GM19468 (cell line): ENCODE measurements at regions not wholly inside any gene's neighbourhood (a gene's known extent, or its start where the extent isn't known, plus 50 kb on each side); places are given as distances from the start of the nearest gene placed in this dataset.

Source experiments
- ATAC-seq: cut with Tn5 transposase; IDR thresholded peaks from one replicate; pipeline ENCODE4 v1.9.1; 2021; ENCODE audit warnings: mild to moderate bottlenecking, moderate library complexity, moderate number of reproducible peaks; ENCODE audit not compliant: unreplicated experiment; ENCODE audit errors: extremely low read depth

- no peak for ATAC-seq
Measured at GRCh38 chr13:70938462-70938861, 830.2 kb upstream of the KLHL1 start.

GRCh38 chr13:70932511-70932910 is 824.3 kb upstream of the KLHL1 start:
- no peak for ATAC-seq

GRCh38 chr13:70923863-70924752 is 815.9 kb upstream of the KLHL1 start:
- no peak for ATAC-seq

- ATAC-seq: no peak
Measured at GRCh38 chr13:70911286-70911685, 803.0 kb upstream of the KLHL1 start.

GRCh38 chr13:70908795-70909194 is 800.5 kb upstream of the KLHL1 start:
- ATAC-seq: no peak

GRCh38 chr13:70905035-70905434 is 796.8 kb upstream of the KLHL1 start:
- ATAC-seq: no peak

- ATAC-seq: no peak
Measured at GRCh38 chr13:70896136-70896535, 787.9 kb upstream of the KLHL1 start.

GRCh38 chr13:70895599-70895998 is 787.3 kb upstream of the KLHL1 start:
- no peak for ATAC-seq

- no peak for ATAC-seq
Measured at GRCh38 chr13:70894258-70894657, 786.0 kb upstream of the KLHL1 start.

GRCh38 chr13:70893832-70894231 is 785.6 kb upstream of the KLHL1 start:
- no peak for ATAC-seq

- no peak for ATAC-seq
Measured at GRCh38 chr13:70890289-70890688, 782.0 kb upstream of the KLHL1 start.

GRCh38 chr13:70889163-70889562 is 780.9 kb upstream of the KLHL1 start:
- ATAC-seq: no peak

GRCh38 chr13:70884196-70884595 is 775.9 kb upstream of the KLHL1 start:
- ATAC-seq: no peak

- no peak for ATAC-seq
Measured at GRCh38 chr13:70874636-70875035, 766.4 kb upstream of the KLHL1 start.

GRCh38 chr13:70864731-70865130 is 756.5 kb upstream of the KLHL1 start:
- no peak for ATAC-seq

- no peak for ATAC-seq
Measured at GRCh38 chr13:70856711-70857110, 748.5 kb upstream of the KLHL1 start.

- ATAC-seq: no peak
Measured at GRCh38 chr13:70856025-70856424, 747.8 kb upstream of the KLHL1 start.

- no peak for ATAC-seq
Measured at GRCh38 chr13:70849222-70849621, 741.0 kb upstream of the KLHL1 start.

GRCh38 chr13:70844391-70845108 is 736.3 kb upstream of the KLHL1 start:
- ATAC-seq: no peak

GRCh38 chr13:70842062-70842644 is 733.9 kb upstream of the KLHL1 start:
- ATAC-seq: no peak
